Effector memory CD4-positive, alpha-beta T cell (primary cell): ENCODE measurements at regions not wholly inside any gene's neighbourhood (a gene's known extent, or its start where the extent isn't known, plus 50 kb on each side); places are given as distances from the start of the nearest gene placed in this dataset.
A peak's percentile ranks its signal among the peaks of the same experiment; 100 is the strongest.

Experiments used
- DNase-seq, 3 donors: peaks; one replicate each; pipeline ENCODE4 v3.0.0-alpha.2; 2020
- H3K27ac ChIP-seq: 2 replicates; pipeline ENCODE4 v1.7.0; 2013; ENCODE audit warnings: mild to moderate bottlenecking, low read length, moderate library complexity; ENCODE audit not compliant: insufficient read depth, poor library complexity, severe bottlenecking
- H3K27me3 ChIP-seq: replicated peaks from 2 replicates; pipeline ENCODE4 v1.7.0; 2013; ENCODE audit warnings: mild to moderate bottlenecking, low read length; ENCODE audit not compliant: insufficient read depth, control insufficient read depth, poor library complexity, severe bottlenecking
- H3K36me3 ChIP-seq: 2 replicates; pipeline ENCODE4 v1.7.0; 2013; ENCODE audit warnings: mild to moderate bottlenecking, low read length, moderate library complexity; ENCODE audit not compliant: control insufficient read depth, insufficient read depth
- H3K4me1 ChIP-seq: 2 replicates; pipeline ENCODE4 v1.7.0; 2013; ENCODE audit warnings: low read length, mild to moderate bottlenecking; ENCODE audit not compliant: control insufficient read depth, insufficient read depth, poor library complexity, severe bottlenecking
- H3K4me3 ChIP-seq: 2 replicates; pipeline ENCODE4 v1.7.0; 2013; ENCODE audit warnings: low read length, low read depth, mild to moderate bottlenecking; ENCODE audit not compliant: insufficient read depth, poor library complexity, severe bottlenecking
- H3K9me3 ChIP-seq: 2 replicates; pipeline ENCODE4 v1.7.0; 2013; ENCODE audit warnings: mild to moderate bottlenecking, low read length, moderate library complexity; ENCODE audit not compliant: control insufficient read depth

DNA sequence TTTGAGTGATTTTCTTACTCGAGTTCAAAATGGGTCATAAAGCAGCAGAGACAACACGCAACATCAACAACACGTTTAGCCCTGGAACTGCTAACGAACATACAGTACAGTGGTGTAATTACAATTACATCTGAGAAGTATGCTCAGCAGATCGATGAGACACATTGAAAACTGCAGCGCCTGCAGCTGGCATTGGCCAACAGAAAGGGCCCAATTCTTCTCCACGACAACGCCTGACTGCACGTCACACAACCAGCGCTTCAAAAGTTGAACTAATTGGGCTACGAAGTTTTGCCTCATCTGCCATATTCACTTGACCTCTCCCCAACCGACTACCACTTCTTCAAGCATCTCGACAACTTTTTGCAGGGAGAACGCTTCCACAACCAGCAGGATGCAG is 145.6 kb downstream of the SCARB1 start:
- Histone ChIP-seq H3K4me3 (no peak overlapping the region), H3K27ac (no peak overlapping the region), H3K9me3 (no peaks in the 10 kb centered on the region), H3K36me3 (no peaks in the 10 kb centered on the region), H3K4me1 (peaks cover 4% of the 10 kb centered on the region), H3K27me3 (no peaks in the 10 kb centered on the region)
- DNase-seq: no peak

DNA sequence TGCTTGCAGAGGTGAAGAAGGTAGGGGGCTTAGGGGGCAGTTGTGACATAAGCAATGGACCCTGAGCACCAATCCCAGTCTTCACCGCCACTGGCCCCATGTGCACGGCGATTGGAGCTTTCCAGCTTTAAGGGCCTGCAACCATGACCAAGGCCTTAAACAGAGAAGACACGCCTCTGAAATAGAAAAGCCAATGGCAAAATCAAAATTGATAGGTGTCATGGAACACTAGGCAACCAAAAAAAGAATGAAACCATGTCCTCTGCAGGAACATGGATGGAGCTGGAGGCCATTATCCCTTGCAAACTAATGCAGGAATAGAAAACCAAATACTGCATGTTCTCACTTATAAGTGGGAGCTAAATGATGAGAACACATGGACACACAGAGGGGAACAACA is 146.3 kb downstream of the SCARB1 start:
- Histone ChIP-seq H3K27ac (no peak overlapping the region), H3K36me3 (no peaks in the 10 kb centered on the region), H3K9me3 (no peaks in the 10 kb centered on the region), H3K27me3 (no peaks in the 10 kb centered on the region), H3K4me1 (peaks cover 4% of the 10 kb centered on the region), H3K4me3 (no peak overlapping the region)
- DNase-seq: no peak

DNA sequence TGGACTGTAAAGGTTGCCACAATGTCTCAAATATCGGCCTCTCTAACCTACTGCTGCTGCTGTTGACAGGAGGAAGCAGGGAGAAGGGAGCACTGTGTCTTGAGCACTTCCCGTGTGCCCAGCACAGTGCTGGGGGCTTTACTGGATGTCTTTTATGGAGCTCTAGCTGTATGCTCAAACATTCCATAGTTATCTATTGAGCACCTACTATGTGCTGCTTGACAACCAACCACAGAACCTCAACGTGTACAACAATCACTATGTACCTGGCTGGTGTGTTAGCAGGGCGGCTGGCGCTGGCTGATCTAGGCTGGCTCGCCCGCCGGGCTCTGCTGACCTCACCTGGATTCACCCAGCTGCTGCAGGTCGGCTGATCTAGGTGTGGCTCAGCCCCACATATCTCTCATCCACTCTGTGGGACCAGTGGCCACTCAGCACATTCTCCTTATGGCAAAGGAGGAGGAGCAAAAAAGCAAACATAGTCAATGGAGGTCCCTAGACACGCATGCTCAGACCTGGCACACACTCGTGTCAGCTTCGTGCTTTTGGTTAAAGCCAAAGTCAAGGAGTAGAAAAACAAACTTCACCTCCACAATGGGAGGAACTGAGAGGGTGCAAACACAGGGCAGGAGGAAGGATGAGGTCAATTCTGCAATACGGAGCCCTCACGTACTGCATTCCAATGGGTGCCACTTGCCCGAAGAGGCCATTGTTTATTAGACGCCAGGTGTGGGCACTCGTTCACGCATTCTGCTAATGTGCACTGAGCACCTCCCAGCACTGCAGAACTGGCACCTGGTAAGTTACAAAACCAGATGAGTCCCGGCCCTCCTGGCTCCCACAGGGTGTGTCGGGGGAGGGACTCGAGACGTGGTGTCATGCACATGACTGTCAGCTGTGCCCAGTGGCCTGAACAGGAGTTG is 147.2 kb downstream of the SCARB1 start:
- no peaks in the 10 kb centered on the region for H3K9me3 ChIP-seq
- H3K4me3 ChIP-seq: no peak overlapping the region
- no peaks in the 10 kb centered on the region for H3K36me3 ChIP-seq
- no peak overlapping the region for H3K27ac ChIP-seq
- DNase-seq: no peak
- peaks cover 4% of the 10 kb centered on the region for H3K4me1 ChIP-seq
- H3K27me3 ChIP-seq: no peaks in the 10 kb centered on the region

DNA sequence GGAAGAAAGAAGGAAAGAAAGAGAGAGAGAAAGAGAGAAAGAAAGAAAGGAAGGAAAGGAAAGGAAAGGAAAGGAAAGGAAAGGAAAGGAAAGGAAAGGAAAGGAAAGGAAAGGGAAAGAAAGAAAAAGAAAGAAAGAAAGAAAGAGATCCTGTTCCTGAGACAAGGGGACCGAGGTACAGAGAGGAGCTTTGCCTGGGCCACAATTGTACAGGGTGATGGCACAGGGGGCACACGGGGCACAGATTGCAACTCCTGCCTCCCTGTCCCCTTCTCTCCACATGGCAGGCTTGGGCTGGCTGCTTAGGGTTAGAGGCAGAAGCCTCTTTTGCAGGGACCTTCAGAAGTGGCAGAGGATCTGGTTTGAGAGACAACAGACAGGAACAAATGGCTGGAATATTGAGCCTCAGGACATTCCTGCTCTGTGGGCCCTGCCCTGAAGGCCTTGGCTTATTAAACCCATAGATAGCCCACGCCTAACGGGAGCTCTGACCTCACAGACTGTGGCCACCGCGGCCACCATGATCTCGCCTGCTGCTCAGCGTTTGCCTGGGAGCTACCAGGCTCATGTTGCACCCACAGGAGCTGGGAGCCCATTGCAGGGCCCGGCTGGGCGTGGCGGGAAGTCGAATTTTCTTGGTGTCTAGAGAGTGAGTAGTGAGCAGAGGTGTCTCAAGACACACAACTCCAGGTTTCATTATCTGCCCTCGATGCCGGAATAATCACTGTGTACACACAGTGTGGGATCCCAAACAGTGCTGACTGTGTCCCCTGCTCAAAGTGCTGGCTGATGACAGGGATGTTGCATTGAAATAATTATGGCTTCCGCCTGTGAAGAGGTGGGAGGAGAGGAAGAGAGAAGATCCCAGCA is 147.9 kb upstream of the NCOR2 start:
- no peaks in the 10 kb centered on the region for H3K9me3 ChIP-seq
- no peak overlapping the region for H3K4me3 ChIP-seq
- peaks cover 4% of the 10 kb centered on the region for H3K4me1 ChIP-seq
- H3K27ac ChIP-seq: no peak overlapping the region
- DNase-seq: no peak
- no peaks in the 10 kb centered on the region for H3K27me3 ChIP-seq
- no peaks in the 10 kb centered on the region for H3K36me3 ChIP-seq

DNA sequence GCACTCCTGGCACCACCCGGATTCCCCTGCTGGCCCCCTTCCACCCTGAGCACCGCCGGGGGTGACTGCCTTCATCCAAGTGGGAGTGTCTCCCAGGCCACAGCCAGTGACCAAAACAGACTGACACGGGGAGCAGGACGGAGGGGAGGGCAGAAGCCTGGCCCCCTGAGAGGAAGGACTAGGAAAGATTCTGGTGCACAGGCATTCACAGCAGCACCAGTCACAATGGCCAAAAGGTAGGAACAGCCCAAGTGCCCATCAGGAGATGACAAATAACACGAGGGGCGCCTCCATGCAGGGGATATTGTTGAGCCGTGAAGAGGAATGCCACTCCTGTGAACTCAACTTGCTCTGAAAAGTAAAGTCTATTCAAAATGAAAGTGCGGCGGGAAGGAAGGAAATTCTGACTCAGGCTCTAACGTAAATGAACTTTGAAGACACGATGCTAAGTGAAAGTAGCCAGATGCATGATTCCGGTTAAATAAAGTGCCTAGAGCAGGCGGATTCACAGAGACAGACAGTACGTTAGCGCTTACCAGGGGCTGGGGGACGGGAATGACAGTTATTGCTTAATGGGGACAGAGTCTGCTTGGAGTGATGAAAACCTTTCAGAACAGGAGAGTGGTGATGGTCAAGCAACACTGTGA is 146.1 kb upstream of the NCOR2 start:
- peaks cover 4% of the 10 kb centered on the region for H3K4me1 ChIP-seq
- no peaks in the 10 kb centered on the region for H3K36me3 ChIP-seq
- H3K4me3 ChIP-seq: peak overlapping the region; percentile 40
- H3K27me3 ChIP-seq: no peaks in the 10 kb centered on the region
- H3K27ac ChIP-seq: no peak overlapping the region
- H3K9me3 ChIP-seq: no peaks in the 10 kb centered on the region
- DNase-seq: peak; percentile 8 to 21 (median 18)

DNA sequence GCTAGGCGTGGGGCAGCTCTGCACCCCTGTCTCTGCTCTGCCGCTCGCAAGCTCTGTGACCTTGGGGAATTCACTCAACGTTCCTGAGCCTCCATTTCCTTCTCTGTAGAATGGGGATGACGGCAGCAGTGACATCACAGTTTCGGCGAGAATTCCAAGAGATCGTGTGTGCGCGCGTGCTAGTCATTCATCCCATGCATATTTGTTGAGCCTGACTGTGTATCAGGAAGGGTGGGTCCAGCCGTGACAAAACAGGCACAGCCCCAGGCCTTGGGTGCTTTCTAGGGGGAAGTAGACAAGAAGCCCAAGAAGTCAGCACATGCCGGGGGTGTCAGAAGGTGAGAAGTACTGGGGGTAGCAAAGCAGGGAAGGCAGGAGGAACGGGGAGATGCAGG is 145.6 kb upstream of the NCOR2 start:
- Histone ChIP-seq H3K27me3 (no peaks in the 10 kb centered on the region), H3K36me3 (no peaks in the 10 kb centered on the region), H3K4me3 (peak overlapping the region; percentile 40), H3K9me3 (no peaks in the 10 kb centered on the region), H3K27ac (no peak overlapping the region), H3K4me1 (peaks cover 4% of the 10 kb centered on the region)
- no peak for DNase-seq

DNA sequence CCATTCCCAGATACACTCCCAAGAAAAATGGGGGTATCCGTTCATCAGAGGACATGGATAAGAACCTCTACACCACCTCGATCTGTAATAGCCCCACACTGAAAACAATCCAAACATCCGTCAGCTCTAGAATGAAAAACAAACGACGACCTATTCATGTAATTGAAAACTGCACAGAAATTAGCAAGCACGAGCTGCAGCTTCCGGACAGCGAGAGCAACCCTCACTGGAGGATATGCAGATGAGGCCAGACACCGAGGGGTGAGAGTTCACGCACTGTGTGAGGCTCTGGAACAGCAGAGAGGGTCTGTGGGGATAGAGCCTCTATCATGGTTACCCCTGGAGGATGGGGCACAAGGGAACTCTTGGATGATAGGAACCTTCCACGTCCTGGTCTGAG is 143.9 kb upstream of the NCOR2 start:
- Histone ChIP-seq H3K27me3 (no peaks in the 10 kb centered on the region), H3K9me3 (no peaks in the 10 kb centered on the region), H3K4me1 (peaks cover 4% of the 10 kb centered on the region), H3K27ac (no peak overlapping the region), H3K36me3 (no peaks in the 10 kb centered on the region), H3K4me3 (no peak overlapping the region)
- DNase-seq: no peak

DNA sequence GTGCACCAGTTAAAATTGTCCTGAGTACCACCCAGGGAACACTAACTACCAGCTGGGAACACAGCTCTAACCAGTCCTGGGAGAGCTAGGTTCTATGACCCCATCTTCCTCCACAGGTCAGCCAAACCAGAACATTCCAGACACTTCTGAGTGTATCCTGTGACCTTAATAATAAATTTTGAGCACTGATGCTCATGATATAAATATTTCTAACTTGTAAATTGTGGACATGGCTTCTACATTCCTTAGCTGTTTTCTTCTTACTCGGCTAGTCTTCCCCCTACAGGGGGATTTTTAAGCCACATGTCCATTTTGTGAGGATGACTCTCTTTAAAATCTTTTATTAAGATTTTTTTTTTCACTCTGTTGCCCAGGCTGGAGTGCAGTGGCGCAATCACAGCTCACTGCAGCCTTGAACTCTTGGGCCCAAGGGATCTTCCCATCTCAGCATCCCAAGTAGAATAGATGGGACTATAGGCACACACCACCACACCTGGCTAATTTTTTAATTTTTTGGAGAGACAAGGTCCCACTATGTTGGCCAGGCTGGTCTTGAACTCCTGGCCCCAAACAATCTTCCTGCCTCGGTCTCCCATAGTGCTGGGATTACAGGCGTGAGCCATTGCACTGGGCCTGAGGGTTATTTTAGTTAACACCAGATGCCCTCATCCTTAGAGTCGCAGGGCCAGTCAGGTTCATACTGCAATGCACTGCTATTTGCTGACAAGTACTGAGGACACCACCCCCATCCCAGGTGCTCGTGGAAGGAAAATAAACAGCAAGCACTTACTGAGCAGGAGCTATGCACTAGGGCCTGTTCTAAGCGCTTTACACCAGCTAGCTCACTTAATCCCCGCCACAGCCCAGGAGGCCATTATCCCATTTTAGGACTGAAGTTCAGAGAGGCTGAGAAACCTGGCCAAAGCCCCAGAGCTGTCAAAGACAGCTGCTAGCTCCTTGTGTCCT is 142.6 kb upstream of the NCOR2 start:
- Histone ChIP-seq H3K27me3 (no peaks in the 10 kb centered on the region), H3K9me3 (no peaks in the 10 kb centered on the region), H3K4me1 (peaks cover 4% of the 10 kb centered on the region), H3K36me3 (no peaks in the 10 kb centered on the region), H3K27ac (no peak overlapping the region), H3K4me3 (no peak overlapping the region)
- DNase-seq: no peak

DNA sequence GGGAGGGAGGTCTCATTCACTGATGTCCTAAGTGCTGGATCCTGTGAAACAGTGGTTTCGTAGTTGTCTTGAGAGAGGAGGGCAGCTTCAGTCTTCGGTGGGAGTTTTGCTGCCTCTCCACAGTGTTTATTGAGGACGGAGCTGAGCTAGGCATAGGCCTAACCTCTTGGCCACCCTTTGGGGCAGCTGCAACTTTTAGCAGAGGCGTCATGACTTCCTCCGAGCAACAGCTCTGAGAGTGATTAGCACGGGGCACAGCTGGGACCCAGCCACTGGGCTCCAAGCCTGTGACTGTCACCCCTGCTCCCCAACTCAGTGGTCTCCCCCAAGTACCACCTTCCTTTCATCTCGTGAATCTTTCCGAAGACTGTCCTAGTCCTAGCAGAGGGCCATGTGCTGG is 139.9 kb upstream of the NCOR2 start:
- Histone ChIP-seq H3K9me3 (no peaks in the 10 kb centered on the region), H3K27me3 (no peaks in the 10 kb centered on the region), H3K36me3 (no peaks in the 10 kb centered on the region), H3K4me3 (no peak overlapping the region), H3K4me1 (no peaks in the 10 kb centered on the region), H3K27ac (no peak overlapping the region)
- DNase-seq: no peak
